Muscle layer of duodenum (tissue), 2 donors: ENCODE measurements at regions not wholly inside any gene's neighbourhood (a gene's known extent, or its start where the extent isn't known, plus 50 kb on each side); places are given as distances from the start of the nearest gene placed in this dataset.

Experiments
- H3K27ac ChIP-seq: one replicate; pipeline ENCODE4 v1.7.0; 2013; ENCODE audit warnings: mild to moderate bottlenecking, low read length
- H3K27me3 ChIP-seq: one replicate; pipeline ENCODE4 v1.7.0; 2013; ENCODE audit warnings: low read depth, mild to moderate bottlenecking, control low read depth, low read length
- H3K36me3 ChIP-seq, 2 donors: one replicate each; pipeline ENCODE4 v1.7.0; 2013; ENCODE audit warnings: low read length in 2 of 2, control low read depth in 1 of 2, mild to moderate bottlenecking in 1 of 2; ENCODE audit not compliant: insufficient read depth in 2 of 2, control insufficient read depth in 1 of 2
- H3K4me1 ChIP-seq, 2 donors: one replicate each; pipeline ENCODE4 v1.7.0; 2013; ENCODE audit warnings: low read length in 2 of 2, mild to moderate bottlenecking in 2 of 2, control low read depth in 1 of 2, moderate library complexity in 1 of 2; ENCODE audit not compliant: insufficient read depth in 2 of 2, control insufficient read depth in 1 of 2
- H3K4me3 ChIP-seq, 2 donors: one replicate each; pipeline ENCODE4 v1.7.0; 2013; ENCODE audit warnings: low read length in 2 of 2, low read depth in 1 of 2, mild to moderate bottlenecking in 1 of 2
- H3K9me3 ChIP-seq, 2 donors: one replicate each; pipeline ENCODE4 v1.7.0; 2013; ENCODE audit warnings: low read length in 2 of 2, control low read depth in 1 of 2, mild to moderate bottlenecking in 1 of 2; ENCODE audit not compliant: control insufficient read depth in 1 of 2
- donor health status: healthy.

DNA sequence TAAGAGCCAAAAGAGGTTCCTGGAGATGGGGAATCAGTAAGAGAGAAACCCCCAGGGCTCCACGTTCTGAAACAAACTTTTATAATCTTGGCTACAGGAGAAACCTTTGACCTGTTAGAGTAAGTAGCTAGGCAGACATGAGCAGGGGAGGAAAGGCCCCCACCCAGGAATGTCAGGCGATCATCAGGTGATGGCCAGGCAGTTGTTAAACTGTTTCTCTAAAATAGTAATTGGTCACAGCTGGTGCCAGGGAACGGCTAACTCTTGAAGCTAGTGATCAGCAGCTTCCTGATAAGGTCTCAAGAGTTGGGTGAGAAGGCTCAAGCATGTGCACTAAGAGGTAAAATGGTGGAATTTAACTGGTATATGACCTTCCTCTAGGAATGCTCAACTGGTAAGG, 263.8 kb downstream of the HDGFL1 start:
- Histone ChIP-seq H3K27me3 (no peaks in the 10 kb centered on the region), H3K27ac (no peak overlapping the region), H3K4me1 (peaks cover 5% of the 10 kb centered on the region in 2 donors), H3K36me3 (no peaks in the 10 kb centered on the region), H3K9me3 (no peaks in the 10 kb centered on the region), H3K4me3 (no peak overlapping the region)

DNA sequence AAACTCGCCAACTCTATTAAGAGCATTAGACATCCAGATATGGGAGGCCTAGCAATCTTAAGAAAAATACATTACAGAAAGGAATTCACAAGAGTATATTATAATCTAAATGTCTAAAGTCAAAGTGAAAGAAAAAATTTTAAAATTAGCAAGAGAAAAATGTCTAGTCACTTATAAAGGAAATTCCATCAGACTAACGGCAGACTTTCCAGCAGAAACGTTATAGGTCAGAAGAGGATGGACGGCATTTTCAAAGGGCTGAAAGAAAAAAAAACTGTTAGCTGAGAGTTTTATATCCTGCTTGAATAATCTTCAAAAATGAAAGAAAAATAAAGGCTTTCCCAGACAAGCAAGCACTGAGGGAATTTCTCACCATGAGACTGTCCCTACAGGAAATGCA, 269.0 kb downstream of the HDGFL1 start:
- H3K27ac ChIP-seq, result no peak overlapping the region
- H3K4me3 ChIP-seq, result no peak overlapping the region
- H3K9me3 ChIP-seq, result no peaks in the 10 kb centered on the region
- no peaks in the 10 kb centered on the region for H3K4me1 ChIP-seq
- no peaks in the 10 kb centered on the region for H3K27me3 ChIP-seq
- no peaks in the 10 kb centered on the region for H3K36me3 ChIP-seq

DNA sequence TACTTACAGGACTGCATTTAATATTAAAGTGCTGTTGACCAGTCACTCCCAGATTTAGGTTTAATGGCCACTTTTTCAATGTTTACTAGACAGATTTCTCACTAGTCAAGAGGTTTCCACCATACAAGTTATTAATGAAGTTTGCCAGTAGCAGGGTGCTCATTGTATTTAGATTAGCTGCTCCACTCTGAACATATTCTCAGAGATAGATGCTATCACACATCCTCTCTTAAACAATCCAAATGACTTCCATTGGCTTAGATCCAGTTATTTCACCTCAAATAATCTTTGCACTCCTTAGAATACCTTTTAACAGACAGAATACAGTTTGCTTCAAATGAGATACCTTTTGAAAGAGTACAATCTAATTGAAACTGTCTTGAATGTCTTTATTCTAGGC, 276.1 kb downstream of the HDGFL1 start:
- no peaks in the 10 kb centered on the region for H3K9me3 ChIP-seq
- H3K4me3 ChIP-seq, result no peak overlapping the region
- H3K4me1 ChIP-seq, result no peaks in the 10 kb centered on the region
- no peak overlapping the region for H3K27ac ChIP-seq
- no peaks in the 10 kb centered on the region for H3K27me3 ChIP-seq
- no peaks in the 10 kb centered on the region for H3K36me3 ChIP-seq

DNA sequence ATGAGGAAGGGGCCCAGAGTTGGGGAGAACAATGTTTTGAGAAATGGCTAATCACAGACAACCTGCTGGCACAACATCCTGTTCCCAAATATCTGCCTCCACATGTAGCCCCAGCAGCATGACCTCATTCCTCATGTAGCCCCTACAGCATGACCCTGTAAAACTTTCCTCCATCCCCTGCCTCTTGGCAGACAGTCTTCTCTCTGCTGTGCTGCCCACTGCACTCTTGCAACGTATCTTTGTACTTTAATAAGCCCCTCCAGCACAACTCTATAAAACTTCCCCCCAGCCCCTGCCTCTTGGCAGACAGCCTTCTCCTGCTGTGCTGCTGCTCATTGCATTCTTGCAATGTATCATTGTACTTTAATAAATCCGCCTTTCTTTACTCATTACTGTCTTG, 278.8 kb downstream of the HDGFL1 start:
- Histone ChIP-seq H3K36me3 (no peaks in the 10 kb centered on the region), H3K4me1 (no peaks in the 10 kb centered on the region), H3K9me3 (no peaks in the 10 kb centered on the region), H3K27ac (no peak overlapping the region), H3K27me3 (no peaks in the 10 kb centered on the region), H3K4me3 (no peak overlapping the region)

DNA sequence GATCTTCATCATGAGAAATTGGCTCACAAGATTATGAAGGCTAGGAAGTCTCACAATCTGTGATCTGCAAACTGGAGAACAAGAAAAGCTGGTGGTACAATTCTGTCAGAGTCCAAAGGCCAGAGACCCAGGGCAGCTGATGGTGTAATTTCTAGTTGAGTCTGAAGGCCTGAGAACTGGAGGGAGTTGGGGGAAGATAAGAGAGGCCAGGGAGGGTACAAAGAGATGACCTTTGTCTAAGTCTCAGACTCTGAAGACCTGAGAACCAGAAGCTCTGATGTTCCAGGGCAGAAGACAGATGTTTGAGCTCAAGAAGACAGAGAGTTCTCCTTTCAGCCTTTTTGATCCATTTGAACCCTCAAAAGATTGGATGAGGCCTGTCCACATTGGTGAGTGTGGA, 280.6 kb downstream of the HDGFL1 start:
- Histone ChIP-seq H3K27me3 (no peaks in the 10 kb centered on the region), H3K9me3 (no peaks in the 10 kb centered on the region), H3K36me3 (no peaks in the 10 kb centered on the region), H3K4me3 (no peak overlapping the region), H3K27ac (no peak overlapping the region), H3K4me1 (no peaks in the 10 kb centered on the region)

DNA sequence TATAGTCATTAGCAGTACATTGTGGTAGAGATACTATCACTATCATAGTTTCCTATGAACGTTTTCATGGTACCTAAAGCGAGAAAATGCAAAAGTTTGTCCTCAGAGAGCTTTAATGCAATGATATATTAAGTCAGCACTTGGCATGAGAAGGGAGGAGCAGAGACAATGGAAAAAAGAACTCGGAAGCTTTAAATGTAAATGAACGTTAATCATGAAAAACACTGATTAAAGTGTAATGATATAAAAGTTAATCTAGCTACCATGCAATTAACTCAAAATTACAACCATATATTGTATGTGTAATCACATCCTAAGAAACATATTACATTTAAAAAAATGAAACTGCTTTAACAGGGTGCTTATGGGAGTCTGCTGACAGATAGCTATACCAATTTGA, 282.7 kb downstream of the HDGFL1 start:
- Histone ChIP-seq H3K4me3 (no peak overlapping the region), H3K27ac (no peak overlapping the region), H3K4me1 (no peaks in the 10 kb centered on the region), H3K27me3 (no peaks in the 10 kb centered on the region), H3K36me3 (no peaks in the 10 kb centered on the region), H3K9me3 (no peaks in the 10 kb centered on the region)

DNA sequence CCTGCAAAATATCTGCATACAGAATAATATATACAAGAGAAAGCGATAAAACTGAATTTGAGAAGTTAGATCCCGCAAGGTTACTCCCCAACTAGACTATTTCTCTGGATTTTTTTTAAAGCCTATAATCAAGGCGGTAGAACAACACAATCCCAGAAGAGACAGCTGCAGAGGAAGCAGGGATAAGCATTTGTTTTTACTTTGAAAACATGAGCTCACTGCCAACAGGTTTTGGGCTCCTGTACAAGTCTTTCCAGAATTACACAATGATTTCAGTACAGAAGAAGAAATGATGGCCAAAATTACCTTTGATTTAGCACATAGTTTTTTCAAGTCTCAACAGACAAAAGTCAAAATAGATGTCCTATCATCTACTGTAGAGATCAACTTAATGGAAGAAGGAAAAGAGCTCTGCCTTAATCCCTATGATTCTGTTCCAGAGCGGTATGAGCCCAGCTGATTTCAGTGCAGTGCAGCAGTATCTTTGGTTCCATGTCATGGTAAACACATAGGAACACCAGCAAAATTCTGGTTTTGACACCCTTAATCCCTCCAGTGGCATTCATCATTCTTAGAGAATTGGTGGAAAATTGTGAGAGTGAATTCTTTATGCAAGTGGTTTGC, 304.3 kb downstream of the HDGFL1 start:
- Histone ChIP-seq H3K9me3 (no peaks in the 10 kb centered on the region), H3K4me3 (no peak overlapping the region), H3K36me3 (no peaks in the 10 kb centered on the region), H3K27ac (peak overlapping the region; percentile 8), H3K4me1 (peaks cover 0 to 16% of the 10 kb centered on the region in 2 donors), H3K27me3 (no peaks in the 10 kb centered on the region)

DNA sequence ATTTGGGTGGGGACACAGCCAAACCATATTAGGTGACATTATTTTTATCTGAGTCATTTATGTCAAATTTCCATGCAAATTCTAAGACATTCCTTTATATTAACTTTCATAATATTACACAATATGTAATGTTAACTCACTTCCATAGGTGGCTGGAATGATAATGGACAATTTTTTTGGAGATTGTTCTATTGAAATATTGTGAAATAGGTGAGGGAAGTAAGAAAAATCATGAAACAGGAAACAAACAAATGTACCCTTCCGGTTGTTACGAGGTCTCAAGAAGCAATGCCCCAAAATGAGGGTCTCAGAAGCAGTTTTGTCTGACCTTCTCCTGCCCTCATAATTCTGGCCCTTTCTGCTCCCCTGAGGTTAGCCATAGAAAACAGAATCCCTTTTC, 306.5 kb downstream of the HDGFL1 start:
- H3K4me3 ChIP-seq, result no peak overlapping the region

DNA sequence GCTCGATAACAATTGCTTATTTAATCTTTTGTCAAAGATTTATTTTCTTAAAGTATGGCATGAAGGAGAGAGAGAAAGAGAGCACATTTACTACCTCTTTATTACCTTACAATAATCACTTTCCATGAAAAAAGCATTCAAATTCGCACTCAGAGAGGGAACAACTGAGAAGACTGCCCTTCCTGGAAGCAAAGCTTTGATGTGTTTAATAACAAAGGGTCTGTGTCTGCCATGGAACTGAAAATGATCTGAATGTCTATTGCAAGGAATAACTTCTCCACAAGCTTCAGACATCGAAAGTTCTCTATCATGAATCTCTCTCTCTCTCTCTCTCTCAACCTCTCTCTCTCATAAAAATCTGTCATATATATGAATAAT, 308.9 kb downstream of the HDGFL1 start:
- Histone ChIP-seq H3K9me3 (no peaks in the 10 kb centered on the region), H3K4me3 (no peak overlapping the region), H3K36me3 (no peaks in the 10 kb centered on the region), H3K27ac (no peak overlapping the region), H3K27me3 (no peaks in the 10 kb centered on the region), H3K4me1 (peaks cover 0 to 27% of the 10 kb centered on the region in 2 donors)

More for the DNA sequence above, 306.5 kb downstream of the HDGFL1 start:
- Histone ChIP-seq H3K9me3 (no peaks in the 10 kb centered on the region), H3K27ac (no peak overlapping the region), H3K4me1 (peaks cover 0 to 16% of the 10 kb centered on the region in 2 donors), H3K27me3 (no peaks in the 10 kb centered on the region), H3K36me3 (no peaks in the 10 kb centered on the region)

DNA sequence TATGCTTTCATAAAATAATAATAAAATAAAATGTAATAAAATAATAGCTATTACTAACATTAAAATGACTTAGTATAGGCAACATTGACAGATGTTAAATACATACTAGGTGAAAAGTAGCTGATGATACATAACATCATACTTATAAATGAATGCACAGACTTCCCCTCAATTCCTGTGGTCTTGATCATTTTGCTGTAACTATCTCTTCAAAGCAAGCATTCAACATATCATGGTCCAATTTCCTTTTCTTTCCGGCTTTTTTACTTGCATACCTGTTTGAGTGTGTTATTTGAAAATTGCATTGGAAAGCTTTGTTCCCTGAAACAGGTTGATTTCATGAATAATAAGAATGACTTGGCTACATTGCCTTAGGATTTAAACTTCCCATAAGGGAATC, 309.3 kb downstream of the HDGFL1 start:
- Histone ChIP-seq H3K36me3 (no peaks in the 10 kb centered on the region), H3K9me3 (no peaks in the 10 kb centered on the region), H3K27ac (no peak overlapping the region), H3K27me3 (no peaks in the 10 kb centered on the region), H3K4me3 (no peak overlapping the region), H3K4me1 (peaks cover 0 to 27% of the 10 kb centered on the region in 2 donors)

DNA sequence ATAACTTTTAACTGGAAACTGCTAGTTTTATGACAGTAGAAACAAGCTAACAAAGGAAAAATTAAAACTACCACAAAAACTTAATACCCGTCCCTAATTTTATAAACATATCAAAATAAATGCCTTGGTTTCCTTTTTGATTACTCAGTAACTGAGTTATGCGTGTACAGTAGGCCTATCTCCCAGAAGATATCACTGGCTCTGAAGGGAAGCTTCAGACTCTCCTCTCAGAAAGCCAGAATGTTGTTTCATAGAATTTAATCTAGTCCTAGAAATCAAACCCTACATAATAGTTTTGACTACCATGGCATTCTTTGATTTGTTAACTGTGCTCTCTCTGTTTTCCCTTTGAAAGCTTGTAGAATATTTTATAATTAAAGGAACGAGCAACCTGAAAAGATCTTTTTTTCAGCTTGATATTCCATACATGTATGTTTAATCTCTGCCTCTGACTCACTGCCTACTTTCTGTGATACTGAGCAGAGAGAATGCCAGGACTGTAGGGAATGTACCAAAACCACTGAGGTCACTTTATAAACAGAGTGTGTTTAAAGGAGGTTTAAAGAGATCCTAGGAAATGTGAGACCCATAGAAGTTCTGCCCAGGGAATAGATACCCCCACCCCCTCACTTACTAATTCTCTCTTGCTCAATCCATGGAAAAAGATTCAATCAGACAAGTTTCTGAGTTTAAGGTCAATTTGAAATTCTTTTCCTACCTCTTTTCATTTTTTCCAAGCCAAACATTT, 311.5 kb downstream of the HDGFL1 start:
- Histone ChIP-seq H3K4me1 (peaks cover 0 to 23% of the 10 kb centered on the region in 2 donors), H3K4me3 (no peak overlapping the region), H3K9me3 (no peaks in the 10 kb centered on the region), H3K36me3 (no peaks in the 10 kb centered on the region), H3K27me3 (no peaks in the 10 kb centered on the region), H3K27ac (peak overlapping the region; percentile 82)

DNA sequence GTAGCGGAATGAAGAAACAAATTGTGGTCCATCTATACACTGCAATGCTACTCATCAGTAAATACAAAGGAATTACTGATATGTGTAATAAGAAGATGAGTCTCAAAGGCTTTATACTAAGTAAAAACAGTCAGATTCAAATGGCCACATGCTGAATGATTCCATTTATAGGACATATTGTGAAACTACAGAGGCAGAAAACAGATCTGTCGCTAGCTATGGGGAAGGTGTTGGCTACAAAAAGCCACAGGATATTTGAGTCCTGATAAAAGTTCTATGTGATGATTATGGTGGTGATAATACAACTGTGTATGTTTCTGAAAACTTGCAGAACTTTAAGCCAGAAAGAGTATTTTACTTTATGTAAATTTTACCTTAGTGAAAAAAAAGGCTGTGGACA, 313.2 kb downstream of the HDGFL1 start:
- no peaks in the 10 kb centered on the region for H3K9me3 ChIP-seq
- H3K4me1 ChIP-seq, result peaks cover 0 to 22% of the 10 kb centered on the region in 2 donors
- H3K27me3 ChIP-seq, result no peaks in the 10 kb centered on the region
- no peak overlapping the region for H3K4me3 ChIP-seq
- no peak overlapping the region for H3K27ac ChIP-seq
- no peaks in the 10 kb centered on the region for H3K36me3 ChIP-seq
